ENCODE measurements at regions not wholly inside any gene's neighbourhood (a gene's known extent, or its start where the extent isn't known, plus 50 kb on each side); places are given as distances from the start of the nearest gene placed in this dataset.
A peak's percentile ranks its signal among the peaks of the same experiment; 100 is the strongest.

GRCh38 chr12:98344046-98344930, 171.1 kb upstream of the TMPO start:
- H3K4me1 ChIP-seq (ENCODE audit: insufficient read depth, insufficient read length): peaks cover 2% of the 10 kb centered on the region
- H3K4me3 ChIP-seq (ENCODE audit: insufficient read length, low read depth): no peak overlapping the region
- peak; percentile 23 for DNase-seq (ENCODE audit: low read depth, low spot score)
- no peaks in the 10 kb centered on the region for H3K27me3 ChIP-seq (ENCODE audit: insufficient read depth, insufficient read length)
- TF ChIP-seq YY1 (IDR thresholded peaks at IDR 0.05; ENCODE audit: insufficient read depth, insufficient read length) (no peak), ZNF274 (IDR thresholded peaks at IDR 0.05; ENCODE audit: low read depth, low read length) (no peak), SUZ12 (IDR thresholded peaks at IDR 0.05; ENCODE audit: extremely low read depth, insufficient read depth, insufficient read length) (no peak)
- H3K9ac ChIP-seq (ENCODE audit: insufficient read length, low read depth): no peak overlapping the region
- no peaks in the 10 kb centered on the region; the same call in 1 of the 2 replicates for H3K9me3 ChIP-seq (ENCODE audit: insufficient read depth, low read length)
- no peaks in the 10 kb centered on the region for H3K36me3 ChIP-seq (ENCODE audit: insufficient read depth, insufficient read length, low read length)

GRCh38 chr12:98345308-98345876, 170.0 kb upstream of the TMPO start:
- H3K9ac ChIP-seq (ENCODE audit: insufficient read length, low read depth): no peak overlapping the region
- no peak for DNase-seq (ENCODE audit: low read depth, low spot score)
- no peaks in the 10 kb centered on the region for H3K27me3 ChIP-seq (ENCODE audit: insufficient read depth, insufficient read length)
- no peak for TF ChIP-seq YY1 (IDR thresholded peaks at IDR 0.05; ENCODE audit: insufficient read depth, insufficient read length)
- no peak for TF ChIP-seq ZNF274 (IDR thresholded peaks at IDR 0.05; ENCODE audit: low read depth, low read length)
- no peak for TF ChIP-seq SUZ12 (IDR thresholded peaks at IDR 0.05; ENCODE audit: extremely low read depth, insufficient read depth, insufficient read length)
- H3K4me1 ChIP-seq (ENCODE audit: insufficient read depth, insufficient read length): peaks cover 2% of the 10 kb centered on the region
- H3K9me3 ChIP-seq (ENCODE audit: insufficient read depth, low read length): no peaks in the 10 kb centered on the region; the same call in 1 of the 2 replicates
- H3K4me3 ChIP-seq (ENCODE audit: insufficient read length, low read depth): no peak overlapping the region
- H3K36me3 ChIP-seq (ENCODE audit: insufficient read depth, insufficient read length, low read length): no peaks in the 10 kb centered on the region

GRCh38 chr12:98351089-98351488, 164.3 kb upstream of the TMPO start:
- H3K9me3 ChIP-seq (ENCODE audit: insufficient read depth, low read length): no peaks in the 10 kb centered on the region
- no peaks in the 10 kb centered on the region for H3K27me3 ChIP-seq (ENCODE audit: insufficient read depth, insufficient read length)
- no peak overlapping the region for H3K9ac ChIP-seq (ENCODE audit: insufficient read length, low read depth)
- H3K4me1 ChIP-seq (ENCODE audit: insufficient read depth, insufficient read length): no peaks in the 10 kb centered on the region
- no peaks in the 10 kb centered on the region for H3K36me3 ChIP-seq (ENCODE audit: insufficient read depth, insufficient read length, low read length)
- no peak for DNase-seq (ENCODE audit: low read depth, low spot score)
- TF ChIP-seq YY1 (IDR thresholded peaks at IDR 0.05; ENCODE audit: insufficient read depth, insufficient read length) (no peak), SUZ12 (IDR thresholded peaks at IDR 0.05; ENCODE audit: extremely low read depth, insufficient read depth, insufficient read length) (no peak), ZNF274 (IDR thresholded peaks at IDR 0.05; ENCODE audit: low read depth, low read length) (no peak)
- H3K4me3 ChIP-seq (ENCODE audit: insufficient read length, low read depth): no peak overlapping the region

- Histone ChIP-seq H3K4me3 (ENCODE audit: insufficient read length, low read depth) (no peak overlapping the region), H3K27me3 (ENCODE audit: insufficient read depth, insufficient read length) (no peaks in the 10 kb centered on the region), H3K36me3 (ENCODE audit: insufficient read depth, insufficient read length, low read length) (no peaks in the 10 kb centered on the region), H3K9ac (ENCODE audit: insufficient read length, low read depth) (no peak overlapping the region), H3K9me3 (ENCODE audit: insufficient read depth, low read length) (no peaks in the 10 kb centered on the region), H3K4me1 (ENCODE audit: insufficient read depth, insufficient read length) (no peaks in the 10 kb centered on the region)
- TF ChIP-seq ZNF274 (IDR thresholded peaks at IDR 0.05; ENCODE audit: low read depth, low read length): no peak
- no peak for TF ChIP-seq YY1 (IDR thresholded peaks at IDR 0.05; ENCODE audit: insufficient read depth, insufficient read length)
- TF ChIP-seq SUZ12 (IDR thresholded peaks at IDR 0.05; ENCODE audit: extremely low read depth, insufficient read depth, insufficient read length): no peak
- no peak for DNase-seq (ENCODE audit: low read depth, low spot score)
Observed at GRCh38 chr12:98351784-98352183, 163.6 kb upstream of the TMPO start.

- Histone ChIP-seq H3K4me3 (ENCODE audit: insufficient read length, low read depth) (no peak overlapping the region), H3K4me1 (ENCODE audit: insufficient read depth, insufficient read length) (no peaks in the 10 kb centered on the region), H3K36me3 (ENCODE audit: insufficient read depth, insufficient read length, low read length) (no peaks in the 10 kb centered on the region), H3K27me3 (ENCODE audit: insufficient read depth, insufficient read length) (no peaks in the 10 kb centered on the region), H3K9me3 (ENCODE audit: insufficient read depth, low read length) (no peaks in the 10 kb centered on the region), H3K9ac (ENCODE audit: insufficient read length, low read depth) (no peak overlapping the region)
- no peak for TF ChIP-seq YY1 (IDR thresholded peaks at IDR 0.05; ENCODE audit: insufficient read depth, insufficient read length)
- TF ChIP-seq SUZ12 (IDR thresholded peaks at IDR 0.05; ENCODE audit: extremely low read depth, insufficient read depth, insufficient read length): no peak
- TF ChIP-seq ZNF274 (IDR thresholded peaks at IDR 0.05; ENCODE audit: low read depth, low read length): no peak
- no peak for DNase-seq (ENCODE audit: low read depth, low spot score)
Observed at GRCh38 chr12:98352218-98352811, 163.1 kb upstream of the TMPO start.

GRCh38 chr12:98352835-98353234, 162.6 kb upstream of the TMPO start:
- H3K4me1 ChIP-seq (ENCODE audit: insufficient read depth, insufficient read length): no peaks in the 10 kb centered on the region
- H3K9ac ChIP-seq (ENCODE audit: insufficient read length, low read depth): no peak overlapping the region
- no peaks in the 10 kb centered on the region for H3K27me3 ChIP-seq (ENCODE audit: insufficient read depth, insufficient read length)
- no peaks in the 10 kb centered on the region for H3K9me3 ChIP-seq (ENCODE audit: insufficient read depth, low read length)
- DNase-seq (ENCODE audit: low read depth, low spot score): no peak
- no peak overlapping the region for H3K4me3 ChIP-seq (ENCODE audit: insufficient read length, low read depth)
- TF ChIP-seq SUZ12 (IDR thresholded peaks at IDR 0.05; ENCODE audit: extremely low read depth, insufficient read depth, insufficient read length) (no peak), YY1 (IDR thresholded peaks at IDR 0.05; ENCODE audit: insufficient read depth, insufficient read length) (no peak), ZNF274 (IDR thresholded peaks at IDR 0.05; ENCODE audit: low read depth, low read length) (no peak)
- H3K36me3 ChIP-seq (ENCODE audit: insufficient read depth, insufficient read length, low read length): no peaks in the 10 kb centered on the region

- Histone ChIP-seq H3K27me3 (ENCODE audit: insufficient read depth, insufficient read length) (no peaks in the 10 kb centered on the region), H3K4me1 (ENCODE audit: insufficient read depth, insufficient read length) (no peaks in the 10 kb centered on the region), H3K9me3 (ENCODE audit: insufficient read depth, low read length) (no peaks in the 10 kb centered on the region), H3K36me3 (ENCODE audit: insufficient read depth, insufficient read length, low read length) (no peaks in the 10 kb centered on the region), H3K9ac (ENCODE audit: insufficient read length, low read depth) (no peak overlapping the region), H3K4me3 (ENCODE audit: insufficient read length, low read depth) (no peak overlapping the region)
- no peak for DNase-seq (ENCODE audit: low read depth, low spot score)
- no peak for TF ChIP-seq ZNF274 (IDR thresholded peaks at IDR 0.05; ENCODE audit: low read depth, low read length)
Observed at GRCh38 chr12:98354520-98355035, 160.8 kb upstream of the TMPO start.

All from NT2/D1 (cell line).